ENCODE measurements at regions not wholly inside any gene's neighbourhood (a gene's known extent, or its start where the extent isn't known, plus 50 kb on each side); places are given as distances from the start of the nearest gene placed in this dataset.

DNA sequence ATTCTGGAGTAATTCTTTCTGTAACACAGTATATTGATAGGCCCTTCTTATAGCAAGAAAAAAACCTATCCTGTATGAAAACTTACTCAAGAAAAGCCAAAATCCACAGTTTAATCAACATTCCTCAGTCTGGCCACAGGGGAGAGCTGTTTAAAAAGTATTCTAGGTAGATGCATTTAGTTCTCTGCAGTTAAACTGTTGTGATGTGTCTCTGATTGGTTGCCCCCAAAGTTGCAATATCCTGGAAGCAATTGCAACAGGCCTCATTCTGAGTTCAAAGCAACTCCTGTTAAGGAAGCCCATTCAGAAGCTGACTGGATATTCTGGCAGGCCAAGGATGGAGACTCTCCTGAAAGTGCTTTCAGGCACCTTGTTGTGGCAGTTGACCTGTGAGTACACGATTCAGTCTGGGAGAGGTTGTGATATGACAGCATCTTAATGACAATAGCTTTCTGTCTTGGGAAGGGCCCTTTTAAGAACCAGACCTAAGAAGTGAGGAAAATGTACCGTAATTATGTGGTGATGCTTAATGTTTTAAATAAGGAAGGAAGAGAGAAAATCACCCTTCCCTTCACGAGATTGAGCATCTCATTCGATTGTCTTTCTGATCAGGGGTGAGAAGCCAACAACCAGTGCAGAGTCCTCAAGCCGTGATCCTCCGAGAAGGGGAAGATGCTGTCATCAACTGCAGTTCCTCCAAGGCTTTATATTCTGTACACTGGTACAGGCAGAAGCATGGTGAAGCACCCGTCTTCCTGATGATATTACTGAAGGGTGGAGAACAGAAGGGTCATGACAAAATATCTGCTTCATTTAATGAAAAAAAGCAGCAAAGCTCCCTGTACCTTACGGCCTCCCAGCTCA, 420.7 kb downstream of the DAD1 start:
- TF ChIP-seq RAD21 (IDR thresholded peaks at IDR 0.05; ENCODE audit: low read depth): no peak
- TF ChIP-seq, protein P1, sequence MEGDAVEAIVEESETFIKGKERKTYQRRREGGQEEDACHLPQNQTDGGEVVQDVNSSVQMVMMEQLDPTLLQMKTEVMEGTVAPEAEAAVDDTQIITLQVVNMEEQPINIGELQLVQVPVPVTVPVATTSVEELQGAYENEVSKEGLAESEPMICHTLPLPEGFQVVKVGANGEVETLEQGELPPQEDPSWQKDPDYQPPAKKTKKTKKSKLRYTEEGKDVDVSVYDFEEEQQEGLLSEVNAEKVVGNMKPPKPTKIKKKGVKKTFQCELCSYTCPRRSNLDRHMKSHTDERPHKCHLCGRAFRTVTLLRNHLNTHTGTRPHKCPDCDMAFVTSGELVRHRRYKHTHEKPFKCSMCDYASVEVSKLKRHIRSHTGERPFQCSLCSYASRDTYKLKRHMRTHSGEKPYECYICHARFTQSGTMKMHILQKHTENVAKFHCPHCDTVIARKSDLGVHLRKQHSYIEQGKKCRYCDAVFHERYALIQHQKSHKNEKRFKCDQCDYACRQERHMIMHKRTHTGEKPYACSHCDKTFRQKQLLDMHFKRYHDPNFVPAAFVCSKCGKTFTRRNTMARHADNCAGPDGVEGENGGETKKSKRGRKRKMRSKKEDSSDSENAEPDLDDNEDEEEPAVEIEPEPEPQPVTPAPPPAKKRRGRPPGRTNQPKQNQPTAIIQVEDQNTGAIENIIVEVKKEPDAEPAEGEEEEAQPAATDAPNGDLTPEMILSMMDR (IDR thresholded peaks at IDR 0.05 in 2 of 3, conservative IDR thresholded peaks at IDR 0.05 in 1 of 3; ENCODE audit: borderline replicate concordance in 1 of 3, insufficient read depth in 1 of 3, low read depth in 2 of 3, low read length in 2 of 3): no peak
- TF ChIP-seq POLR2A (IDR thresholded peaks at IDR 0.05; ENCODE audit: borderline replicate concordance, extremely low read depth, insufficient read depth, insufficient read length): no peak
- no peak for TF ChIP-seq EZH2phosphoT487 (IDR thresholded peaks at IDR 0.05; ENCODE audit: borderline replicate concordance)
